ENCODE measurements at regions not wholly inside any gene's neighbourhood (a gene's known extent, or its start where the extent isn't known, plus 50 kb on each side); places are given as distances from the start of the nearest gene placed in this dataset.

- H3K36me3 Mint-ChIP-seq (ENCODE audit: insufficient read depth in 1 of 3, low read depth in 3 of 3): no peaks in the 10 kb centered on the region
- H3K9me3 Mint-ChIP-seq: no peaks in the 10 kb centered on the region
- Histone ChIP-seq H3T11ph (ENCODE audit: low read length) (no peak overlapping the region), H2BK5ac (ENCODE audit: insufficient read length, low read length) (no peak overlapping the region), H2AK5ac (ENCODE audit: insufficient read length, low read length) (no peak overlapping the region), H2BK120ac (ENCODE audit: low read depth, low read length, poor library complexity, severe bottlenecking) (no peak overlapping the region), H3K27ac (ENCODE audit: insufficient read length, low read depth, low read length) (no peak overlapping the region), H3K27me3 (ENCODE audit: insufficient read depth, low read length) (no peaks in the 10 kb centered on the region), H2BK15ac (ENCODE audit: low read depth, low read length) (no peak overlapping the region), H3K79me1 (ENCODE audit: insufficient read depth, low read depth, low read length, poor library complexity, severe bottlenecking) (no peaks in the 10 kb centered on the region), H4K91ac (ENCODE audit: insufficient read length, low read depth, low read length) (no peak overlapping the region), H3K79me2 (ENCODE audit: insufficient read depth, low read length) (no peaks in the 10 kb centered on the region), H2BK12ac (ENCODE audit: insufficient read length, low read depth, low read length) (no peak overlapping the region), H3K4me1 (ENCODE audit: insufficient read depth, low read length) (no peaks in the 10 kb centered on the region), H3K18ac (ENCODE audit: insufficient read length, low read depth, low read length) (no peak overlapping the region), H3K9ac (ENCODE audit: extremely low read depth, insufficient read length, low read length) (no peak overlapping the region), H2BK20ac (ENCODE audit: low read depth, low read length, poor library complexity, severe bottlenecking) (no peak overlapping the region), H4K20me1 (ENCODE audit: control insufficient read depth, insufficient read depth, insufficient read length) (no peaks in the 10 kb centered on the region), H3K23me2 (ENCODE audit: insufficient read length, low read depth, low read length, poor library complexity, severe bottlenecking) (no peaks in the 10 kb centered on the region), H3K4ac (ENCODE audit: low read depth, low read length) (no peak overlapping the region), H4K5ac (ENCODE audit: insufficient read length, low read depth, low read length) (no peak overlapping the region), H3K56ac (ENCODE audit: insufficient read length, low read depth, low read length) (no peak overlapping the region), H3K23ac (ENCODE audit: insufficient read length, low read depth, low read length) (no peak overlapping the region), H3K4me2 (ENCODE audit: insufficient read depth, insufficient read length, low read length) (no peak overlapping the region), H3K14ac (ENCODE audit: insufficient read depth, low read length) (no peak overlapping the region), H2AFZ (ENCODE audit: low read length) (no peak overlapping the region), H3K9me3 (ENCODE audit: control insufficient read depth, low read depth, low read length) (no peaks in the 10 kb centered on the region), H4K8ac (replicated peaks; ENCODE audit: insufficient read length, low read depth, low read length) (no peak overlapping the region)
- DNase-seq: no peak
- TF ChIP-seq CTCF (conservative IDR thresholded peaks at IDR 0.05): no peak
- H3K27me3 Mint-ChIP-seq (ENCODE audit: low read depth): no peaks in the 10 kb centered on the region
- WGBS (ENCODE audit: extremely low coverage, insufficient read length, low lambda C conversion rate): no CpG with 5 or more reads among the region's 2 CpGs
- no peak overlapping the region for H3K4me3 Mint-ChIP-seq
- peaks cover 11% of the 10 kb centered on the region in 2 experiments for H3K4me1 Mint-ChIP-seq
- no peak overlapping the region; a peak in 1 of 7 replicates for H3K27ac Mint-ChIP-seq
Measured at GRCh38 chr13:76418404-76418803, 467.8 kb downstream of the KCTD12 start.
